ENCODE measurements at regions not wholly inside any gene's neighbourhood (a gene's known extent, or its start where the extent isn't known, plus 50 kb on each side); places are given as distances from the start of the nearest gene placed in this dataset.

GRCh38 chr18:40553029-40553428 lies 1402.0 kb upstream of the PIK3C3 start:
- FAIRE-seq, result no peak
- no peaks in the 10 kb centered on the region for H3K4me1 ChIP-seq (ENCODE audit: control insufficient read depth, insufficient read depth, low read length)
- H3K27ac ChIP-seq (ENCODE audit: control insufficient read depth, insufficient read depth), result no peak overlapping the region
- ChIA-PET RAD21 (ENCODE audit: unreplicated experiment) (no interaction called here), CTCF (interaction anchor here (1.0 kb wide), 1 partner anchor 24 kb away, joined by 3 read pairs; no protein-coding TSS in a partner anchor), POLR2A (no interaction called here), SMC1A (ENCODE audit: uncharacterized antibody, unreplicated experiment) (interaction anchor here (0.8 kb wide), 2 partner anchors 18 to 29 kb away, joined by 3 read pairs; no protein-coding TSS in a partner anchor)
- H4K20me1 ChIP-seq (ENCODE audit: control insufficient read depth, insufficient read depth), result no peaks in the 10 kb centered on the region
- BruUV-seq (replicated peaks), result no TSS peak
- H2AFZ ChIP-seq (ENCODE audit: control insufficient read depth, low read depth, low read length), result no peak overlapping the region
- ATAC-seq, result no peak
- H3K79me2 ChIP-seq (ENCODE audit: control insufficient read depth, insufficient read depth, low read length), result no peaks in the 10 kb centered on the region
- intact Hi-C loops (cut with micrococcal nuclease; ENCODE audit: unreplicated experiment), result no loop called here
- no peak for DNase-seq (ENCODE audit: low read depth, low spot score)
- no peak overlapping the region for H3K4me2 ChIP-seq (ENCODE audit: control insufficient read depth, insufficient read depth)
- no peak overlapping the region for H3K9ac ChIP-seq (ENCODE audit: control insufficient read depth, insufficient read depth, low read length)
- H3K27me3 ChIP-seq (replicated peaks in 1 of 2; ENCODE audit: control insufficient read depth in 2 of 2, insufficient read depth in 2 of 2, low read length in 1 of 2), result no peaks in the 10 kb centered on the region
- H3K9me3 ChIP-seq (replicated peaks; ENCODE audit: control insufficient read depth, insufficient read depth, low read length), result no peaks in the 10 kb centered on the region
- no peak overlapping the region for H3K4me3 ChIP-seq
- H3K36me3 ChIP-seq (ENCODE audit: control insufficient read depth in 2 of 2, insufficient read depth in 2 of 2, low read length in 1 of 2), result no peaks in the 10 kb centered on the region
- in situ Hi-C loops (cut with MboI), result no loop called here
- TF ChIP-seq CEBPZ (IDR thresholded peaks at IDR 0.05; ENCODE audit: low read depth, low read length) (no peak), CUX1 (IDR thresholded peaks at IDR 0.05; ENCODE audit: insufficient replicate concordance, low read depth, low read length) (no peak), GABPA (IDR thresholded peaks at IDR 0.05; ENCODE audit: low read depth) (no peak), ZNF687 (IDR thresholded peaks at IDR 0.05) (no peak), CREM (IDR thresholded peaks at IDR 0.05; ENCODE audit: low read depth) (no peak), SRF (IDR thresholded peaks at IDR 0.05; ENCODE audit: low read depth in 2 of 2, low read length in 2 of 2) (no peak), RAD51 (IDR thresholded peaks at IDR 0.05) (no peak), KLF5 (IDR thresholded peaks at IDR 0.05; ENCODE audit: partially characterized antibody) (no peak), RAD21 (IDR thresholded peaks at IDR 0.05; ENCODE audit: insufficient read depth, low read depth, low read length) (no peak), RUNX3 (IDR thresholded peaks at IDR 0.05; ENCODE audit: low read length) (no peak), SMAD1 (IDR thresholded peaks at IDR 0.05; ENCODE audit: low read depth, partially characterized antibody) (no peak), CHD2 (IDR thresholded peaks at IDR 0.05; ENCODE audit: borderline replicate concordance, low read depth, low read length) (no peak)

Measured in GM12878 (cell line).